ENCODE measurements at regions not wholly inside any gene's neighbourhood (a gene's known extent, or its start where the extent isn't known, plus 50 kb on each side); places are given as distances from the start of the nearest gene placed in this dataset.

GRCh38 chr2:21779786-21780185 lies 656.0 kb downstream of the TDRD15 start (continued):
- TF ChIP-seq, protein P1, sequence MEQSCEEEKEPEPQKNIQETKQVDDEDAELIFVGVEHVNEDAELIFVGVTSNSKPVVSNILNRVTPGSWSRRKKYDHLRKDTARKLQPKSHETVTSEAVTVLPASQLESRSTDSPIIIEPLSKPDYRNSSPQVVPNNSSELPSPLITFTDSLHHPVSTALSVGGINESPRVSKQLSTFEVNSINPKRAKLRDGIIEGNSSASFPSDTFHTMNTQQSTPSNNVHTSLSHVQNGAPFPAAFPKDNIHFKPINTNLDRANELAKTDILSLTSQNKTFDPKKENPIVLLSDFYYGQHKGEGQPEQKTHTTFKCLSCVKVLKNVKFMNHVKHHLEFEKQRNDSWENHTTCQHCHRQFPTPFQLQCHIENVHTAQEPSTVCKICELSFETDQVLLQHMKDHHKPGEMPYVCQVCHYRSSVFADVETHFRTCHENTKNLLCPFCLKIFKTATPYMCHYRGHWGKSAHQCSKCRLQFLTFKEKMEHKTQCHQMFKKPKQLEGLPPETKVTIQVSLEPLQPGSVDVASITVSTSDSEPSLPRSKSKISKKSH (CRISPR knock-in tag; IDR thresholded peaks at IDR 0.05; ENCODE audit: borderline replicate concordance) = no peak
- TF ChIP-seq ZNF543 (CRISPR knock-in tag; IDR thresholded peaks at IDR 0.05) (no peak), ZNF776 (CRISPR knock-in tag; IDR thresholded peaks at IDR 0.05) (no peak), ZNF780A (CRISPR knock-in tag; IDR thresholded peaks at IDR 0.05) (no peak), PRPF4 (IDR thresholded peaks at IDR 0.05; ENCODE audit: low read depth, low read length, poor library complexity, severe bottlenecking) (no peak), FOXJ3 (CRISPR knock-in tag; IDR thresholded peaks at IDR 0.05; ENCODE audit: borderline replicate concordance) (no peak), RAD21 (CRISPR knock-in tag; IDR thresholded peaks at IDR 0.05) (no peak), ZFYVE20 (CRISPR knock-in tag; IDR thresholded peaks at IDR 0.05; ENCODE audit: borderline replicate concordance, low read depth) (no peak)
- TF ChIP-seq, protein P2, sequence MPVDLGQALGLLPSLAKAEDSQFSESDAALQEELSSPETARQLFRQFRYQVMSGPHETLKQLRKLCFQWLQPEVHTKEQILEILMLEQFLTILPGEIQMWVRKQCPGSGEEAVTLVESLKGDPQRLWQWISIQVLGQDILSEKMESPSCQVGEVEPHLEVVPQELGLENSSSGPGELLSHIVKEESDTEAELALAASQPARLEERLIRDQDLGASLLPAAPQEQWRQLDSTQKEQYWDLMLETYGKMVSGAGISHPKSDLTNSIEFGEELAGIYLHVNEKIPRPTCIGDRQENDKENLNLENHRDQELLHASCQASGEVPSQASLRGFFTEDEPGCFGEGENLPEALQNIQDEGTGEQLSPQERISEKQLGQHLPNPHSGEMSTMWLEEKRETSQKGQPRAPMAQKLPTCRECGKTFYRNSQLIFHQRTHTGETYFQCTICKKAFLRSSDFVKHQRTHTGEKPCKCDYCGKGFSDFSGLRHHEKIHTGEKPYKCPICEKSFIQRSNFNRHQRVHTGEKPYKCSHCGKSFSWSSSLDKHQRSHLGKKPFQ (CRISPR knock-in tag; IDR thresholded peaks at IDR 0.05; ENCODE audit: insufficient replicate concordance) = no peak

DNA sequence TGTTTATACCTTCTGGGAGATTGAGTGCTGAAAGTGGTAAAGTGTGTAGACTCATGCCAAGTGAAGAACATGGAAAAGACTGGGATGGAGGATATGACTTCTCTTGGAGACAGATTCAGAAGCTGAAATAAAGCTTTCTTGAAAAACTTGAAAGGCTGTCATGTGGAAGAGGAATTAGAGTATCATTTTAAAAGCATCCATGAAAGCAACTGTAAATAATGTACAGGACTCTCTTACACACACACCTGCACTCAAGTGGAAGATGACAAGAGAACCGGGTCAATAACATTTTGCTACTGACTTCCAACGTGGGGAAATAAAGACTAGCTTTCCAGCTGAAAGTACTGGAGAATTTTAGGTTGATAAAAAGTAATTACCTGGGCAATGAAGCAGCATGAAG lies 658.2 kb downstream of the TDRD15 start:
- H3K36me3 ChIP-seq (replicated peaks in 1 of 2; ENCODE audit: control insufficient read depth in 1 of 2, insufficient read depth in 2 of 2, low read length in 2 of 2) = no peaks in the 10 kb centered on the region
- TF ChIP-seq ZFP36L1 (CRISPR knock-in tag; IDR thresholded peaks at IDR 0.05) (no peak), ZNF878 (CRISPR knock-in tag; IDR thresholded peaks at IDR 0.05) (no peak), SOX6 (IDR thresholded peaks at IDR 0.05) (no peak), SOX6 (CRISPR knock-in tag; IDR thresholded peaks at IDR 0.05) (no peak), ZNF710 (CRISPR knock-in tag; IDR thresholded peaks at IDR 0.05; ENCODE audit: borderline replicate concordance) (no peak), ZFP37 (CRISPR knock-in tag; IDR thresholded peaks at IDR 0.05; ENCODE audit: borderline replicate concordance) (no peak), ZNF572 (CRISPR knock-in tag; IDR thresholded peaks at IDR 0.05) (no peak), MTF2 (CRISPR knock-in tag; IDR thresholded peaks at IDR 0.05; ENCODE audit: borderline replicate concordance) (no peak), PITX1 (CRISPR knock-in tag; IDR thresholded peaks at IDR 0.05) (no peak)
- H3K27me3 ChIP-seq (ENCODE audit: control insufficient read depth in 1 of 2, insufficient read depth in 2 of 2, low read length in 2 of 2) = no peaks in the 10 kb centered on the region
- in situ Hi-C loops (cut with HindIII; ENCODE audit: extremely low pct_ligation_motif_present, low pct_unique_long_range_greater_than_20kb) = no loop called here
- DNase-seq (ENCODE audit: low spot score) (no peak), ATAC-seq (no peak), FAIRE-seq (no peak)
- no peak overlapping the region for H3K27ac ChIP-seq (ENCODE audit: extremely low read length, insufficient read depth, low read length)
- intact Hi-C loops (cut with micrococcal nuclease; ENCODE audit: unreplicated experiment) = no loop called here
- POLR2A ChIA-PET = no interaction called here
- no peak overlapping the region for H2AFZ ChIP-seq (ENCODE audit: low read length)
- no peaks in the 10 kb centered on the region for H3K9me3 ChIP-seq (ENCODE audit: low read length)
- H4K20me1 ChIP-seq (ENCODE audit: insufficient read depth, low read length) = no peaks in the 10 kb centered on the region
- no peak overlapping the region for H3K4me2 ChIP-seq (ENCODE audit: low read depth, low read length)
- 3% methylated on average over 2 of the region's 2 CpGs for WGBS (ENCODE audit: low lambda C conversion rate)
- no TSS peak for BruUV-seq (replicated peaks)
- H3K4me1 ChIP-seq (ENCODE audit: insufficient read depth, low read length) = no peaks in the 10 kb centered on the region
- H3K79me2 ChIP-seq (ENCODE audit: insufficient read depth, low read length) = no peaks in the 10 kb centered on the region
- H3K9ac ChIP-seq (ENCODE audit: insufficient read depth, low read depth, low read length) = no peak overlapping the region
- no peak overlapping the region for H3K4me3 ChIP-seq (replicated peaks in 1 of 3; ENCODE audit: insufficient read depth in 1 of 3, low read depth in 2 of 3, low read length in 3 of 3)
- CTCF ChIA-PET (ENCODE audit: low intra/inter-chr PET ratio, low total read pairs) = no interaction called here

Data from HepG2 (cell line).